Keratinocyte (primary cell): ENCODE measurements at regions not wholly inside any gene's neighbourhood (a gene's known extent, or its start where the extent isn't known, plus 50 kb on each side); places are given as distances from the start of the nearest gene placed in this dataset.
A peak's percentile ranks its signal among the peaks of the same experiment; 100 is the strongest.

Experiments used
- CTCF ChIP-seq, 3 experiments: IDR thresholded peaks in 1 of 3; conservative IDR thresholded peaks in 1 of 3; optimal IDR thresholded peaks in 1 of 3; 2 replicates in 2 of 3; 3 replicates in 1 of 3; pipeline versions ENCODE3 to v1.5.1; 2011; ENCODE audit warnings: low read length in 3 of 3, mild to moderate bottlenecking in 3 of 3, moderate library complexity in 2 of 3, control low read depth in 1 of 3, inconsistent platforms in 1 of 3; ENCODE audit not compliant: insufficient read depth in 2 of 3; ENCODE audit errors: extremely low read depth in 1 of 3
- EZH2 ChIP-seq: IDR thresholded peaks from one replicate; pipeline ENCODE4 v1.6.1; 2012; ENCODE audit warnings: inconsistent platforms, mild to moderate bottlenecking, low read length, moderate library complexity

- TF ChIP-seq CTCF (optimal IDR thresholded peaks at IDR 0.05 in 1 of 3, IDR thresholded peaks at IDR 0.05 in 1 of 3, conservative IDR thresholded peaks at IDR 0.05 in 1 of 3; ENCODE audit: extremely low read depth in 1 of 3, insufficient read depth in 2 of 3, low read length in 3 of 3) (peak; percentile 56 to 80 (median 71)), EZH2 (no peak)
Observed at GRCh38 chr7:47179812-47180515, 401.9 kb downstream of the TNS3 start.
